WTC11 (cell line): ENCODE measurements at regions not wholly inside any gene's neighbourhood (a gene's known extent, or its start where the extent isn't known, plus 50 kb on each side); places are given as distances from the start of the nearest gene placed in this dataset.

Source experiments
- AFF4 ChIP-seq: sonication (generic); formaldehyde crosslinking; IDR thresholded peaks from 2 replicates; pipeline ENCODE4 v1.8.1; 2023; ENCODE audit warnings: mild to moderate bottlenecking, missing genetic modification reagents, borderline replicate concordance
- ATF2 ChIP-seq: sonication (generic); formaldehyde crosslinking; IDR thresholded peaks from 2 replicates; pipeline ENCODE4 v1.8.1; 2022; ENCODE audit warnings: low read depth, missing genetic modification reagents, borderline replicate concordance
- CTCF ChIP-seq: fragments of 200-600 bp; IDR thresholded peaks from 2 replicates; pipeline ENCODE4 v1.8.0; 2022; ENCODE audit warnings: antibody characterized with exemption
- FOXP1 ChIP-seq: sonication (generic); formaldehyde crosslinking; IDR thresholded peaks from 2 replicates; pipeline ENCODE4 v1.8.0; 2022; ENCODE audit warnings: missing genetic modification reagents, mild to moderate bottlenecking, moderate library complexity, borderline replicate concordance
- IRF2 ChIP-seq: sonication (generic); formaldehyde crosslinking; IDR thresholded peaks from 2 replicates; pipeline ENCODE4 v1.8.0; 2022; ENCODE audit warnings: low read depth, missing genetic modification reagents, borderline replicate concordance
- MAX ChIP-seq: sonication (generic); formaldehyde crosslinking; IDR thresholded peaks from 2 replicates; pipeline ENCODE4 v1.8.0; 2022; ENCODE audit warnings: mild to moderate bottlenecking, missing genetic modification reagents
- MLX ChIP-seq: sonication (generic); formaldehyde crosslinking; IDR thresholded peaks from 2 replicates; pipeline ENCODE4 v1.8.1; 2023; ENCODE audit warnings: mild to moderate bottlenecking, missing genetic modification reagents, moderate library complexity
- SMAD3 ChIP-seq: sonication (generic); formaldehyde crosslinking; IDR thresholded peaks from 2 replicates; pipeline ENCODE4 v1.8.0; 2022; ENCODE audit warnings: missing genetic modification reagents, mild to moderate bottlenecking, borderline replicate concordance
- TCF7 ChIP-seq: sonication (generic); formaldehyde crosslinking; IDR thresholded peaks from 2 replicates; pipeline ENCODE4 v1.8.0; 2022; ENCODE audit warnings: mild to moderate bottlenecking, low read depth, missing genetic modification reagents, moderate library complexity
- USF2 ChIP-seq: sonication (generic); formaldehyde crosslinking; IDR thresholded peaks from 2 replicates; pipeline ENCODE4 v1.8.1; 2023; ENCODE audit warnings: mild to moderate bottlenecking, missing genetic modification reagents, moderate library complexity
- ZMAT4 ChIP-seq: fragments of 250-450 bp; sonication (Bioruptor Pico); IDR thresholded peaks from 2 replicates; pipeline ENCODE4 v1.9.0; 2021; ENCODE audit warnings: mild to moderate bottlenecking
- ZNF121 ChIP-seq: sonication (generic); formaldehyde crosslinking; IDR thresholded peaks from 2 replicates; pipeline ENCODE4 v1.8.0; 2023; ENCODE audit warnings: missing genetic modification reagents
- ZNF512 ChIP-seq: sonication (generic); formaldehyde crosslinking; IDR thresholded peaks from 2 replicates; pipeline ENCODE4 v1.8.1; 2022; ENCODE audit warnings: missing genetic modification reagents, borderline replicate concordance

GRCh38 chr21:34274001-34274400 is 89.8 kb upstream of the KCNE2 start:
- TF ChIP-seq TCF7 (CRISPR knock-in tag) (no peak), CTCF (no peak), ZNF121 (CRISPR knock-in tag) (no peak), MLX (CRISPR knock-in tag) (no peak), MAX (CRISPR knock-in tag) (no peak), IRF2 (CRISPR knock-in tag) (no peak), AFF4 (CRISPR knock-in tag) (no peak), SMAD3 (no peak), FOXP1 (CRISPR knock-in tag) (no peak), ZNF512 (CRISPR knock-in tag) (no peak), USF2 (no peak), ZMAT4 (no peak), ATF2 (CRISPR knock-in tag) (no peak)
